GM12873 (cell line): ENCODE measurements at regions not wholly inside any gene's neighbourhood (a gene's known extent, or its start where the extent isn't known, plus 50 kb on each side); places are given as distances from the start of the nearest gene placed in this dataset.

Experiments used
- TF ChIP-seq, protein P1 (sequence below): IDR thresholded peaks from 2 replicates; pipeline ENCODE4 v1.5.1; 2012; ENCODE audit warnings: low read depth, mild to moderate bottlenecking, moderate library complexity, low read length, control low read depth; ENCODE audit not compliant: insufficient read depth; ENCODE audit errors: missing control alignments

DNA sequence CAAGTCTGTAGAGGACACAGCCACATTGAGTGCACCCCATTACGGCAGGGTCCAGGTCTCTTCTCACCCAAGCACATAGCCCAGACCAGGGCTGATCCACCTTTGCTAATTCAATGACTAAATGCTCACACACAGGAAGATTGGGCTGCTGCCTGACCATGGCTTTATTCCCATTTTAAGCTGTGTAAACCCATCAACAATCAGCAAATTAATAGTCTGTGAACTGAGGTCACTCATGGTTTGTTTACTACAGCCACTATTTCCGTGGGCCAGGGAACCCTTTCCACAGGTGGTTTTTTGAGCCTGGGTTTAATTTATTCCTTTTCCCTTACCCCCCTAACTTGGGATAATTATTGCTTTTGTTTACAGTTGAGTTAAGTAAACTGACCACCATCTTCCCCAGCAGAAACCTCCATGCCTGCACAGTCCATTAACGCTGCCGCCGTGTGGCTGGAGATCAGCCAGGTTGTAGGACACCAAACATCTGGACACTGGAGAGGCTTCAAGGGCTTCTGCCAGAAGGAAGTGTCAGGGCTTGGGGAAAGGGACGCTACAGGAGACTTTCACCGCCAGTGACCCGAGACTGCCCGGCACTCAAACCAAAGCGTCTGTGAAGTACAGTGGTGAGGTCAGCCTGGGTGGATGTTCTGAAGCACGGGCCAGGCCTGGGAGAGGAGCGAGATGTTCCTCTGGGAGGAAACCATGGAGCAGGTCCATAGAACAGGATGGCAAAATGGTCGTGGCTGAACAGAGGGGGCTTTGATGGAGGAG, 282.9 kb downstream of the DYSF start:
- TF ChIP-seq, protein P1, sequence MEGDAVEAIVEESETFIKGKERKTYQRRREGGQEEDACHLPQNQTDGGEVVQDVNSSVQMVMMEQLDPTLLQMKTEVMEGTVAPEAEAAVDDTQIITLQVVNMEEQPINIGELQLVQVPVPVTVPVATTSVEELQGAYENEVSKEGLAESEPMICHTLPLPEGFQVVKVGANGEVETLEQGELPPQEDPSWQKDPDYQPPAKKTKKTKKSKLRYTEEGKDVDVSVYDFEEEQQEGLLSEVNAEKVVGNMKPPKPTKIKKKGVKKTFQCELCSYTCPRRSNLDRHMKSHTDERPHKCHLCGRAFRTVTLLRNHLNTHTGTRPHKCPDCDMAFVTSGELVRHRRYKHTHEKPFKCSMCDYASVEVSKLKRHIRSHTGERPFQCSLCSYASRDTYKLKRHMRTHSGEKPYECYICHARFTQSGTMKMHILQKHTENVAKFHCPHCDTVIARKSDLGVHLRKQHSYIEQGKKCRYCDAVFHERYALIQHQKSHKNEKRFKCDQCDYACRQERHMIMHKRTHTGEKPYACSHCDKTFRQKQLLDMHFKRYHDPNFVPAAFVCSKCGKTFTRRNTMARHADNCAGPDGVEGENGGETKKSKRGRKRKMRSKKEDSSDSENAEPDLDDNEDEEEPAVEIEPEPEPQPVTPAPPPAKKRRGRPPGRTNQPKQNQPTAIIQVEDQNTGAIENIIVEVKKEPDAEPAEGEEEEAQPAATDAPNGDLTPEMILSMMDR: no peak
